GM12878 (cell line): ENCODE measurements at regions not wholly inside any gene's neighbourhood (a gene's known extent, or its start where the extent isn't known, plus 50 kb on each side); places are given as distances from the start of the nearest gene placed in this dataset.

Experiments
- ATAC-seq: fragments of 200-7000 bp; cut with Tn5 transposase; 3 replicates; pipeline ENCODE4 v1.9.1; 2020; ENCODE audit warnings: mild to moderate bottlenecking, moderate library complexity
- BruUV-seq: library from RNA; stranded (reverse); fragments of 400-500 nt; replicated peaks from 2 replicates; lab custom pipeline; 2021; lab: Mats Ljungman, UMichigan
- CTCF ChIA-PET: fragments of 300-600 bp; sonication (Branson Sonifier 250); formaldehyde crosslinking; extraction: SDS; loops from one replicate; lab custom pipeline; 2021; ENCODE audit warnings: inconsistent platforms; lab: Yijun Ruan, JAX
- POLR2A ChIA-PET: fragments of 350-600 bp; formaldehyde crosslinking; extraction: SDS; loops from one replicate; lab custom pipeline; 2021; ENCODE audit warnings: inconsistent platforms; lab: Charles Lee
- RAD21 ChIA-PET: fragments of 300-600 bp; sonication (Branson Sonifier 250); formaldehyde crosslinking; loops from one replicate; lab custom pipeline; 2023; ENCODE audit warnings: antibody characterized with exemption; ENCODE audit not compliant: unreplicated experiment; lab: Charles Lee
- SMC1A ChIA-PET: fragments of 300-600 bp; sonication (Branson Sonifier 250); formaldehyde crosslinking; loops from one replicate; lab custom pipeline; 2023; ENCODE audit not compliant: unreplicated experiment, uncharacterized antibody; lab: Charles Lee
- DNase-seq: peaks from one replicate; pipeline ENCODE4 v3.0.0-alpha.2; 2011; ENCODE audit warnings: low read depth, low spot score
- FAIRE-seq: peaks from 3 replicates; lab custom pipeline; 2011; peaks lifted over from hg19 to GRCh38; lab: Jason Lieb, UNC
- H2AFZ ChIP-seq: 2 replicates; pipeline ENCODE4 v1.6.0; 2011; ENCODE audit warnings: low read depth, low read length, control low read depth; ENCODE audit not compliant: control insufficient read depth
- H3K27ac ChIP-seq: 2 replicates; pipeline ENCODE4 v1.5.1; 2011; ENCODE audit warnings: control low read depth; ENCODE audit not compliant: control insufficient read depth, insufficient read depth
- H3K27me3 ChIP-seq, 2 experiments: replicated peaks in 1 of 2; 2 replicates each; pipeline versions ENCODE4 v1.6.0 to v1.6.1; 2011; ENCODE audit warnings: low read length in 1 of 2; ENCODE audit not compliant: control insufficient read depth in 2 of 2, insufficient read depth in 2 of 2
- H3K36me3 ChIP-seq, 2 experiments: 2 replicates each; pipeline ENCODE4 v1.5.1; 2011; ENCODE audit warnings: low read length in 1 of 2; ENCODE audit not compliant: control insufficient read depth in 2 of 2, insufficient read depth in 2 of 2
- H3K4me1 ChIP-seq: 2 replicates; pipeline ENCODE4 v1.6.1; 2011; ENCODE audit warnings: mild to moderate bottlenecking, low read length, moderate library complexity, mixed read lengths; ENCODE audit not compliant: control insufficient read depth, insufficient read depth
- H3K4me2 ChIP-seq: 2 replicates; pipeline ENCODE4 v1.6.0; 2011; ENCODE audit warnings: control low read depth; ENCODE audit not compliant: control insufficient read depth, insufficient read depth
- H3K4me3 ChIP-seq: fragments of 200-600 bp; sonication (generic); 2 replicates; pipeline ENCODE4 v1.5.1; 2016
- H3K79me2 ChIP-seq: 2 replicates; pipeline ENCODE4 v1.6.0; 2011; ENCODE audit warnings: low read length; ENCODE audit not compliant: control insufficient read depth, insufficient read depth
- H3K9ac ChIP-seq: 2 replicates; pipeline ENCODE4 v1.8.0; 2011; ENCODE audit warnings: low read length, control low read depth, mixed read lengths; ENCODE audit not compliant: control insufficient read depth, insufficient read depth
- H3K9me3 ChIP-seq: replicated peaks from 3 replicates; pipeline ENCODE4 v1.5.1; 2011; ENCODE audit warnings: mild to moderate bottlenecking, low read length; ENCODE audit not compliant: control insufficient read depth, insufficient read depth
- H4K20me1 ChIP-seq: 2 replicates; pipeline ENCODE4 v1.6.0; 2011; ENCODE audit not compliant: control insufficient read depth, insufficient read depth
- CREB1 ChIP-seq: IDR thresholded peaks from 2 replicates; pipeline ENCODE4 v1.6.1; 2012; ENCODE audit warnings: low read depth, mild to moderate bottlenecking, inconsistent platforms
- EED ChIP-seq: sonication (generic); IDR thresholded peaks from 2 replicates; pipeline ENCODE4 v1.6.1; 2016; ENCODE audit warnings: antibody characterized with exemption, low read depth
- EGR1 ChIP-seq, 2 experiments: IDR thresholded peaks; 1 replicate in 1 of 2; 2 replicates in 1 of 2; pipeline ENCODE4 v1.6.1; 2011 to 2012; ENCODE audit warnings: low read depth in 2 of 2, low read length in 2 of 2, borderline replicate concordance in 1 of 2, mild to moderate bottlenecking in 1 of 2, moderate library complexity in 1 of 2
- GATAD2B ChIP-seq: fragments of 450-650 bp; conservative IDR thresholded peaks from 2 replicates; pipeline ENCODE4 v1.6.1; 2017; ENCODE audit warnings: low read depth, mild to moderate bottlenecking, moderate library complexity
- HDAC2 ChIP-seq: fragments of 200-600 bp; sonication (generic); IDR thresholded peaks from 2 replicates; pipeline ENCODE4 v1.6.1; 2017
- MYB ChIP-seq: fragments of 150-350 bp; IDR thresholded peaks from 2 replicates; pipeline ENCODE4 v1.6.1; 2014; ENCODE audit warnings: mild to moderate bottlenecking, low read depth, low read length, borderline replicate concordance
- NR2F1 ChIP-seq: fragments of 450-650 bp; conservative IDR thresholded peaks from 2 replicates; pipeline ENCODE4 v1.6.1; 2017; ENCODE audit warnings: mild to moderate bottlenecking
- RCOR1 ChIP-seq: conservative IDR thresholded peaks from 2 replicates; pipeline ENCODE4 v1.6.1; 2012; ENCODE audit warnings: low read depth, low read length, improper control_type of control experiment
- STAT1 ChIP-seq: fragments of 450-650 bp; conservative IDR thresholded peaks from 2 replicates; pipeline ENCODE4 v1.6.1; 2014; ENCODE audit warnings: antibody characterized with exemption, mild to moderate bottlenecking
- WGBS: methylation state at CpG from one replicate; pipeline ENCODE4 v1.1.6; 2016; ENCODE audit warnings: low lambda C conversion rate; ENCODE audit not compliant: insufficient replicate concordance, insufficient coverage; ENCODE audit errors: missing lambda C conversion rate; 5-methylcytosine and 5-hydroxymethylcytosine counted together
- in situ Hi-C: fragments of 300-500 bp; cut with MboI; formaldehyde crosslinking; loops from 9 replicates; pipeline ENCODE4 v1.14.3; 2018; ENCODE audit warnings: mixed read lengths
- intact Hi-C: fragments of 100-400 bp; cut with micrococcal nuclease; formaldehyde crosslinking; loops from one replicate; pipeline ENCODE4 v1.14.2; 2022; ENCODE audit not compliant: unreplicated experiment
- TF ChIP-seq, protein P1 (sequence below): IDR thresholded peaks from 2 replicates; pipeline ENCODE4 v1.6.1; 2011; ENCODE audit warnings: mild to moderate bottlenecking, low read depth, low read length, moderate library complexity; ENCODE audit not compliant: insufficient replicate concordance
- TF ChIP-seq, protein P2 (sequence below): IDR thresholded peaks from 2 replicates; pipeline ENCODE4 v1.6.1; 2011; ENCODE audit warnings: borderline replicate concordance, low read depth, mild to moderate bottlenecking, moderate library complexity, mixed read lengths, low read length; ENCODE audit not compliant: insufficient read depth; ENCODE audit errors: extremely low read length
- TF ChIP-seq, protein P3 (sequence below): fragments of 450-650 bp; IDR thresholded peaks from 2 replicates; pipeline ENCODE4 v1.6.1; 2016; ENCODE audit warnings: mild to moderate bottlenecking
- TF ChIP-seq, protein P4 (sequence below): IDR thresholded peaks from 2 replicates; pipeline ENCODE4 v1.6.1; 2012; ENCODE audit warnings: improper control_type of control experiment, low read depth, low read length; ENCODE audit not compliant: insufficient replicate concordance
- TF ChIP-seq, protein P5 (sequence below): IDR thresholded peaks from 2 replicates; pipeline ENCODE4 v1.6.1; 2011; ENCODE audit warnings: low read depth, low read length, improper control_type of control experiment, borderline replicate concordance

DNA sequence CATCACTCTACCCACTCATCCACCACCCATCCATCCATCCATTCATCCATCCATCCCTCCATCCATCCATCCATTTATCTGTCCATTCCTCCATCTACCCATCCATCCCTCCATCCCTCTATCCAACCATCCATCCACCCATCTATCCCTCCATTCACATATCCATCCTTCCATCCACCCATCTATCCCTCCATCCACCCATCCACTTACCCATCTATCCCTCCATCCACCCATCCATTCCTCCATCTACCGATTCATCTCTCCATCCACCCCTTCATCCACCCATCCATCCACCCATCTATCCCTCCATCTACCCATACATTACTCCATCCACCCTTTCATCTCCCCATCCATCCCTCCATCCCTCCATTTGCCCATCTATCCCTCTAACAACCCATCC is 239.6 kb upstream of the SHH start:
- H3K9ac ChIP-seq: no peak overlapping the region
- H3K4me1 ChIP-seq: no peaks in the 10 kb centered on the region
- CTCF ChIA-PET: no interaction called here
- WGBS: 0% methylated on average over 1 of the region's 1 CpG
- RAD21 ChIA-PET: no interaction called here
- H3K4me2 ChIP-seq: no peak overlapping the region
- in situ Hi-C loops (no loop called here), intact Hi-C loops (no loop called here)
- SMC1A ChIA-PET: no interaction called here
- BruUV-seq: no TSS peak
- H4K20me1 ChIP-seq: no peaks in the 10 kb centered on the region
- H3K27me3 ChIP-seq: peaks cover 0 to 2% of the 10 kb centered on the region in 2 experiments; a peak in 1 of 4 replicates
- no peak for TF ChIP-seq NR2F1
- TF ChIP-seq, protein P1, sequence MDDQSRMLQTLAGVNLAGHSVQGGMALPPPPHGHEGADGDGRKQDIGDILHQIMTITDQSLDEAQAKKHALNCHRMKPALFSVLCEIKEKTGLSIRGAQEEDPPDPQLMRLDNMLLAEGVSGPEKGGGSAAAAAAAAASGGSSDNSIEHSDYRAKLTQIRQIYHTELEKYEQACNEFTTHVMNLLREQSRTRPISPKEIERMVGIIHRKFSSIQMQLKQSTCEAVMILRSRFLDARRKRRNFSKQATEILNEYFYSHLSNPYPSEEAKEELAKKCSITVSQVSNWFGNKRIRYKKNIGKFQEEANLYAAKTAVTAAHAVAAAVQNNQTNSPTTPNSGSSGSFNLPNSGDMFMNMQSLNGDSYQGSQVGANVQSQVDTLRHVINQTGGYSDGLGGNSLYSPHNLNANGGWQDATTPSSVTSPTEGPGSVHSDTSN: no peak
- no peak for TF ChIP-seq GATAD2B
- TF ChIP-seq, protein P2, sequence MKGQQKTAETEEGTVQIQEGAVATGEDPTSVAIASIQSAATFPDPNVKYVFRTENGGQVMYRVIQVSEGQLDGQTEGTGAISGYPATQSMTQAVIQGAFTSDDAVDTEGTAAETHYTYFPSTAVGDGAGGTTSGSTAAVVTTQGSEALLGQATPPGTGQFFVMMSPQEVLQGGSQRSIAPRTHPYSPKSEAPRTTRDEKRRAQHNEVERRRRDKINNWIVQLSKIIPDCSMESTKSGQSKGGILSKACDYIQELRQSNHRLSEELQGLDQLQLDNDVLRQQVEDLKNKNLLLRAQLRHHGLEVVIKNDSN: no peak
- TF ChIP-seq, protein P3, sequence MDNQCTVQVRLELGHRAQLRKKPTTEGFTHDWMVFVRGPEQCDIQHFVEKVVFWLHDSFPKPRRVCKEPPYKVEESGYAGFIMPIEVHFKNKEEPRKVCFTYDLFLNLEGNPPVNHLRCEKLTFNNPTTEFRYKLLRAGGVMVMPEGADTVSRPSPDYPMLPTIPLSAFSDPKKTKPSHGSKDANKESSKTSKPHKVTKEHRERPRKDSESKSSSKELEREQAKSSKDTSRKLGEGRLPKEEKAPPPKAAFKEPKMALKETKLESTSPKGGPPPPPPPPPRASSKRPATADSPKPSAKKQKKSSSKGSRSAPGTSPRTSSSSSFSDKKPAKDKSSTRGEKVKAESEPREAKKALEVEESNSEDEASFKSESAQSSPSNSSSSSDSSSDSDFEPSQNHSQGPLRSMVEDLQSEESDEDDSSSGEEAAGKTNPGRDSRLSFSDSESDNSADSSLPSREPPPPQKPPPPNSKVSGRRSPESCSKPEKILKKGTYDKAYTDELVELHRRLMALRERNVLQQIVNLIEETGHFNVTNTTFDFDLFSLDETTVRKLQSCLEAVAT: no peak
- TF ChIP-seq HDAC2: no peak
- TF ChIP-seq, protein P4, sequence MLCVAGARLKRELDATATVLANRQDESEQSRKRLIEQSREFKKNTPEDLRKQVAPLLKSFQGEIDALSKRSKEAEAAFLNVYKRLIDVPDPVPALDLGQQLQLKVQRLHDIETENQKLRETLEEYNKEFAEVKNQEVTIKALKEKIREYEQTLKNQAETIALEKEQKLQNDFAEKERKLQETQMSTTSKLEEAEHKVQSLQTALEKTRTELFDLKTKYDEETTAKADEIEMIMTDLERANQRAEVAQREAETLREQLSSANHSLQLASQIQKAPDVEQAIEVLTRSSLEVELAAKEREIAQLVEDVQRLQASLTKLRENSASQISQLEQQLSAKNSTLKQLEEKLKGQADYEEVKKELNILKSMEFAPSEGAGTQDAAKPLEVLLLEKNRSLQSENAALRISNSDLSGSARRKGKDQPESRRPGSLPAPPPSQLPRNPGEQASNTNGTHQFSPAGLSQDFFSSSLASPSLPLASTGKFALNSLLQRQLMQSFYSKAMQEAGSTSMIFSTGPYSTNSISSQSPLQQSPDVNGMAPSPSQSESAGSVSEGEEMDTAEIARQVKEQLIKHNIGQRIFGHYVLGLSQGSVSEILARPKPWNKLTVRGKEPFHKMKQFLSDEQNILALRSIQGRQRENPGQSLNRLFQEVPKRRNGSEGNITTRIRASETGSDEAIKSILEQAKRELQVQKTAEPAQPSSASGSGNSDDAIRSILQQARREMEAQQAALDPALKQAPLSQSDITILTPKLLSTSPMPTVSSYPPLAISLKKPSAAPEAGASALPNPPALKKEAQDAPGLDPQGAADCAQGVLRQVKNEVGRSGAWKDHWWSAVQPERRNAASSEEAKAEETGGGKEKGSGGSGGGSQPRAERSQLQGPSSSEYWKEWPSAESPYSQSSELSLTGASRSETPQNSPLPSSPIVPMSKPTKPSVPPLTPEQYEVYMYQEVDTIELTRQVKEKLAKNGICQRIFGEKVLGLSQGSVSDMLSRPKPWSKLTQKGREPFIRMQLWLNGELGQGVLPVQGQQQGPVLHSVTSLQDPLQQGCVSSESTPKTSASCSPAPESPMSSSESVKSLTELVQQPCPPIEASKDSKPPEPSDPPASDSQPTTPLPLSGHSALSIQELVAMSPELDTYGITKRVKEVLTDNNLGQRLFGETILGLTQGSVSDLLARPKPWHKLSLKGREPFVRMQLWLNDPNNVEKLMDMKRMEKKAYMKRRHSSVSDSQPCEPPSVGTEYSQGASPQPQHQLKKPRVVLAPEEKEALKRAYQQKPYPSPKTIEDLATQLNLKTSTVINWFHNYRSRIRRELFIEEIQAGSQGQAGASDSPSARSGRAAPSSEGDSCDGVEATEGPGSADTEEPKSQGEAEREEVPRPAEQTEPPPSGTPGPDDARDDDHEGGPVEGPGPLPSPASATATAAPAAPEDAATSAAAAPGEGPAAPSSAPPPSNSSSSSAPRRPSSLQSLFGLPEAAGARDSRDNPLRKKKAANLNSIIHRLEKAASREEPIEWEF: no peak
- no peak for TF ChIP-seq CREB1
- TF ChIP-seq EED: no peak
- TF ChIP-seq EGR1 (IDR thresholded peaks at IDR 0.05; ENCODE audit: borderline replicate concordance in 1 of 2, low read depth in 2 of 2, low read length in 2 of 2): no peak
- TF ChIP-seq, protein P5, sequence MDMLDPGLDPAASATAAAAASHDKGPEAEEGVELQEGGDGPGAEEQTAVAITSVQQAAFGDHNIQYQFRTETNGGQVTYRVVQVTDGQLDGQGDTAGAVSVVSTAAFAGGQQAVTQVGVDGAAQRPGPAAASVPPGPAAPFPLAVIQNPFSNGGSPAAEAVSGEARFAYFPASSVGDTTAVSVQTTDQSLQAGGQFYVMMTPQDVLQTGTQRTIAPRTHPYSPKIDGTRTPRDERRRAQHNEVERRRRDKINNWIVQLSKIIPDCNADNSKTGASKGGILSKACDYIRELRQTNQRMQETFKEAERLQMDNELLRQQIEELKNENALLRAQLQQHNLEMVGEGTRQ: no peak
- no peak for TF ChIP-seq MYB
- TF ChIP-seq RCOR1: no peak
- no peak for TF ChIP-seq STAT1
- no peak overlapping the region for H3K4me3 ChIP-seq
- H2AFZ ChIP-seq: no peak overlapping the region
- no peaks in the 10 kb centered on the region for H3K36me3 ChIP-seq
- POLR2A ChIA-PET: no interaction called here
- H3K9me3 ChIP-seq: no peaks in the 10 kb centered on the region; the same call in 2 of the 3 replicates
- DNase-seq (no peak), FAIRE-seq (no peak), ATAC-seq (no peak)
- H3K27ac ChIP-seq: no peak overlapping the region
- H3K79me2 ChIP-seq: no peaks in the 10 kb centered on the region
